Natural killer cell treated with Interleukin-12 subunit alpha and Interleukin-12 subunit beta and Interleukin-15 and Interleukin-18, amount 100 ng/mL, for 72 hours (primary cell): ENCODE measurements at regions not wholly inside any gene's neighbourhood (a gene's known extent, or its start where the extent isn't known, plus 50 kb on each side); places are given as distances from the start of the nearest gene placed in this dataset.
"Not testable (repeated sequence)": the region's sequence is repeated elsewhere in the genome, so short reads cannot be mapped to it uniquely, and the experiment has no call there.

Experiments
- ATAC-seq, 2 donors: fragments of 150-1000 bp; cut with Tn5 transposase in 1 of 2; sonication (Bioruptor Pico), chemical (Tn5 transposase) in 1 of 2; 2 replicates each; pipeline ENCODE4 v1.10.0; 2021
- DNase-seq: peaks from one replicate; pipeline ENCODE4 v3.0.0; 2022; ENCODE audit warnings: low spot score
- H3K27ac Mint-ChIP-seq, 2 donors: 1 replicate in 1 of 2; 2 replicates in 1 of 2; pipeline ENCODE4 v1.8.0; 2022; ENCODE audit warnings: mixed read lengths in 2 of 2, mild to moderate bottlenecking in 1 of 2, moderate library complexity in 1 of 2
- H3K27me3 Mint-ChIP-seq, 2 donors: 1 replicate in 1 of 2; 2 replicates in 1 of 2; pipeline ENCODE4 v1.8.0; 2022; ENCODE audit warnings: mixed read lengths in 2 of 2
- H3K36me3 Mint-ChIP-seq: one replicate; pipeline ENCODE4 v1.8.0; 2022; ENCODE audit warnings: mixed read lengths
- H3K4me1 Mint-ChIP-seq, 2 donors: 1 replicate in 1 of 2; 2 replicates in 1 of 2; pipeline ENCODE4 v1.8.0; 2022; ENCODE audit warnings: low read depth in 2 of 2, mixed read lengths in 2 of 2, mild to moderate bottlenecking in 1 of 2
- H3K4me3 Mint-ChIP-seq: one replicate; pipeline ENCODE4 v1.8.0; 2022; ENCODE audit warnings: mixed read lengths
- H3K9me3 Mint-ChIP-seq: 2 replicates; pipeline ENCODE4 v1.8.0; 2022; ENCODE audit warnings: mixed read lengths

- not testable (repeated sequence) for H3K36me3 Mint-ChIP-seq, ATAC-seq, H3K4me1 Mint-ChIP-seq, H3K27me3 Mint-ChIP-seq, DNase-seq, H3K4me3 Mint-ChIP-seq, H3K27ac Mint-ChIP-seq
- H3K9me3 Mint-ChIP-seq: peaks cover 12% of the 10 kb centered on the region
Observed at GRCh38 chr10:109595356-109595755, 328.0 kb downstream of the XPNPEP1 start.

- Mint-ChIP-seq H3K36me3 (no peaks in the 10 kb centered on the region), H3K27ac (no peak overlapping the region), H3K27me3 (peaks cover 0 to 3% of the 10 kb centered on the region in 2 donors), H3K4me3 (no peak overlapping the region), H3K9me3 (peaks cover 15% of the 10 kb centered on the region), H3K4me1 (no peaks in the 10 kb centered on the region)
- ATAC-seq (no peak), DNase-seq (no peak)
Observed at GRCh38 chr10:109593682-109594081, 329.6 kb downstream of the XPNPEP1 start.

DNA sequence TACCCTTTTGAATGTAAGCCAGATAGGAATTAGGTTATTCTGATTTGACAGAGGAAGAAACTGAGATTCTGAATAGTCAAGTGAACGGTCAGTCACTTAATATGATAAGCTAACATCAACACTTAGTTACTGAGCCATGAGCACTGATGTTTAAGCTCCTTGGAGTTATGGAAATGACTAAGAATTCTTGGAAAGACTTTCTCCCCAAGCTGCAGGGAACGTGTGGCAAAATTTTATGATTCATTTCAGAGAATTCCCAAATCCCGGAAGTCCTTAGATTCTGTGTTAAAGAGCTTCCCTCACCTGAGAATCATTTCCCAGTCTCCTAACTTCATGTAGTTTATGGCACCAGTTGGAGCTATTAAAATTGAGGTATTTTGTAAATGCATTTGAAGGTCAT lies 330.9 kb downstream of the XPNPEP1 start:
- H3K27ac Mint-ChIP-seq: no peak overlapping the region
- DNase-seq (no peak), ATAC-seq (no peak)
- no peaks in the 10 kb centered on the region for H3K36me3 Mint-ChIP-seq
- no peaks in the 10 kb centered on the region for H3K27me3 Mint-ChIP-seq
- H3K9me3 Mint-ChIP-seq: peaks cover 12% of the 10 kb centered on the region
- H3K4me1 Mint-ChIP-seq: no peaks in the 10 kb centered on the region
- no peak overlapping the region for H3K4me3 Mint-ChIP-seq

- Mint-ChIP-seq H3K36me3 (no peaks in the 10 kb centered on the region), H3K4me3 (no peak overlapping the region), H3K9me3 (peaks cover 12% of the 10 kb centered on the region), H3K27me3 (no peaks in the 10 kb centered on the region), H3K4me1 (no peaks in the 10 kb centered on the region), H3K27ac (no peak overlapping the region)
- DNase-seq (no peak), ATAC-seq (no peak)
Observed at GRCh38 chr10:109591601-109592000, 331.7 kb downstream of the XPNPEP1 start.

- H3K4me3 Mint-ChIP-seq: no peak overlapping the region
- ATAC-seq (no peak), DNase-seq (no peak)
- peaks cover 9% of the 10 kb centered on the region for H3K9me3 Mint-ChIP-seq
- no peaks in the 10 kb centered on the region for H3K27me3 Mint-ChIP-seq
- H3K4me1 Mint-ChIP-seq: no peaks in the 10 kb centered on the region
- no peaks in the 10 kb centered on the region for H3K36me3 Mint-ChIP-seq
- H3K27ac Mint-ChIP-seq: no peak overlapping the region
Observed at GRCh38 chr10:109588259-109588658, 335.1 kb downstream of the XPNPEP1 start.

GRCh38 chr10:109587366-109587765 lies 335.9 kb downstream of the XPNPEP1 start:
- Mint-ChIP-seq H3K4me1 (no peaks in the 10 kb centered on the region), H3K4me3 (no peak overlapping the region), H3K36me3 (no peaks in the 10 kb centered on the region), H3K9me3 (peaks cover 9% of the 10 kb centered on the region), H3K27me3 (no peaks in the 10 kb centered on the region), H3K27ac (no peak overlapping the region)
- no peak for ATAC-seq
- DNase-seq: no peak

DNA sequence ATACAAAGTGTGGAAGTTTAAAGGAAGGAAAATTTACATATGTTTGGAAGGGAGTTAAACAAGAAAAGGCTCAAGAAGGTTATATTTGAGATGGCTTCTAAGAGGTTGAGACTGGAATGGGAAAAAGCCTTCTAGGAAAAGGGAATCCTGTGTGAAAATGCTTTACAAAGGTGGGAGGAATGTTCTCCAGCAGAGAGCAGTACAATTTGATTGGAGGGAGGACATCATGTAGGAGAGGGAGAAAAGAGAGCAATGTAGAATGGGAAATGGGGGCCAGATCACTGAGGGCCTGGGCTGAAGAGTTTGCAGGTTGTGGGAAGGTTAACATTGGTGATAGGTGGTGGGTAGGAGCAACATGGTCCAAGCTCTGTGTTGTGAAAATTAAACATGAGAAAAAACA lies 366.9 kb downstream of the XPNPEP1 start:
- Mint-ChIP-seq H3K27me3 (no peaks in the 10 kb centered on the region), H3K9me3 (peaks cover 12% of the 10 kb centered on the region), H3K36me3 (no peaks in the 10 kb centered on the region), H3K27ac (no peak overlapping the region), H3K4me3 (no peak overlapping the region), H3K4me1 (no peaks in the 10 kb centered on the region)
- DNase-seq: no peak
- ATAC-seq: no peak

DNA sequence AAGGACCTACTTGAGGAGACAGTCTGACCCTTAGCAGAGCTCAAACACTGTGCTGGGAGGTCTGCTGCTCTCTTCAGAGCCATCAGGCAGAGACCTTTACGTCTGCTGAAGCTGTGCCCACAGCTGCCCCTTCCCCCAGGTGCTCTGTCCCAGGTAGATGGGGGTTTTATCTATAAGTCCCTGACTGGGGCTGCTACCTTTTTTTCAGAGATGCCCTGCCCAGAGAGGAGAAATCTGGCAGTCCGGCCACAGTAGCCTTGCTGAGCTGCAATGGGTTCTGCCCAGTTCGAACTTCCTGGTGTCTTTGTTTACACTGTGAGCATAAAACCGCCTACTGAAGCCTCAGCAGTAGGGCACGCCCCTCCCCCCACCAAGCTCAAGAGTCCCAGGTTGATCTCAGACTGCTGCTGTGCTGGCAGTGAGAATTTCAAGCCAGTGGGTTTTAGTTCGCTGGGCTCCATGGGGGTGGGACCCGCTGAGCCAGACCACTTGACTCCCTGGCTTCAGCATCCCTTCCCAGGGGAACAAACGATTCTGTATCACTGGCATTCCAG lies 381.2 kb downstream of the XPNPEP1 start:
- peaks cover 12% of the 10 kb centered on the region for H3K9me3 Mint-ChIP-seq
- H3K27ac Mint-ChIP-seq, H3K4me1 Mint-ChIP-seq, DNase-seq, H3K36me3 Mint-ChIP-seq, H3K4me3 Mint-ChIP-seq, ATAC-seq, H3K27me3 Mint-ChIP-seq: not testable (repeated sequence)

- Mint-ChIP-seq H3K36me3 (no peaks in the 10 kb centered on the region), H3K4me3 (no peak overlapping the region), H3K9me3 (peaks cover 20% of the 10 kb centered on the region), H3K27ac (no peak overlapping the region), H3K4me1 (no peaks in the 10 kb centered on the region), H3K27me3 (no peaks in the 10 kb centered on the region)
- no peak for DNase-seq
- ATAC-seq: no peak
Observed at GRCh38 chr10:109534193-109534592, 389.1 kb downstream of the XPNPEP1 start.

DNA sequence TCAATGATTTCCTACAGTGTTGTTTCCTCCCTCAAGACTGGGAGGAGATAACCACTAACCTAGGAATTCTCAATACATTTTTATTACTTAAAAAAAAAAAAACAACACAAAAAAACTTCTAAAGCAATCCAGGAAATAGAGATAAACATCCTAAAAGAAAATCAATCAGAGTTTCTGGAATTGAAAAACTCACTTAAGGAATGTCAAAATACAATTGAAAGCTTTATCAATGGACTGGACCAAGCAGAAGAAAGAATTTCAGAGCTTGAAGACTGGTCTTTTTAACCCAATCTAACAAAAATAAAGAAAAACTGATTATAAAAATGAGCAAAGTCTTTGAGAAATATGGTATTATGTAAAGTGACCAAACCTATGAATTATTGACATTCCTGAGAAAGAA lies 394.1 kb downstream of the XPNPEP1 start:
- Mint-ChIP-seq H3K9me3 (peaks cover 20% of the 10 kb centered on the region), H3K27ac (no peak overlapping the region), H3K36me3 (no peaks in the 10 kb centered on the region), H3K27me3 (no peaks in the 10 kb centered on the region), H3K4me3 (no peak overlapping the region), H3K4me1 (no peaks in the 10 kb centered on the region)
- no peak for DNase-seq
- ATAC-seq: no peak

- no peak for ATAC-seq
- no peak overlapping the region for H3K27ac Mint-ChIP-seq
- no peak for DNase-seq
- no peak overlapping the region for H3K4me3 Mint-ChIP-seq
- no peaks in the 10 kb centered on the region for H3K27me3 Mint-ChIP-seq
- H3K36me3 Mint-ChIP-seq: no peaks in the 10 kb centered on the region
- H3K9me3 Mint-ChIP-seq: peaks cover 23% of the 10 kb centered on the region
- no peaks in the 10 kb centered on the region for H3K4me1 Mint-ChIP-seq
Observed at GRCh38 chr10:109517748-109518147, 405.6 kb downstream of the XPNPEP1 start.

DNA sequence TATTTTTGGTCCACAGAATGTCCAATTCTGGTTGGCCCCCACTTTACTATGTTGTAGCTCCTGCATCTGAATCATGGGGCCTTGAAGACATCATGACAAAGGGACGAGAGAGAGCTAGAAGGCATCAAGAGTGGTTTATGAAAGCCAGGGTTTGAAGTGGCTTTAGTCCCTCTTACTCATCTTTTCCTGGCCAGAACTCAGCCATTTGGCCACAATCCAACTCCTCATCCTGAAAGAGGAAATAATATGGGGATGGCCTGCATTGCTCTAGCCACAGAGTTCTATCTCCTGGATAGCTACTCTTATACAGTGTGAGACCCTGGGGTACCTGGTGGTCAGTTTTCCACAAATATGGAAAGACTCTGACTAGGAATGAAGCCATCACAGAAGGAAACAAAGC lies 418.9 kb downstream of the XPNPEP1 start:
- Mint-ChIP-seq H3K27ac (no peak overlapping the region), H3K27me3 (no peaks in the 10 kb centered on the region), H3K9me3 (peaks cover 7% of the 10 kb centered on the region), H3K36me3 (no peaks in the 10 kb centered on the region), H3K4me1 (no peaks in the 10 kb centered on the region), H3K4me3 (no peak overlapping the region)
- no peak for ATAC-seq
- no peak for DNase-seq

- peaks cover 13% of the 10 kb centered on the region for H3K9me3 Mint-ChIP-seq
- no peaks in the 10 kb centered on the region for H3K27me3 Mint-ChIP-seq
- H3K27ac Mint-ChIP-seq: no peak overlapping the region
- DNase-seq: no peak
- H3K36me3 Mint-ChIP-seq: no peaks in the 10 kb centered on the region
- H3K4me3 Mint-ChIP-seq: no peak overlapping the region
- ATAC-seq: no peak
- H3K4me1 Mint-ChIP-seq: no peaks in the 10 kb centered on the region
Observed at GRCh38 chr10:109487691-109488090, 435.6 kb downstream of the XPNPEP1 start.

DNA sequence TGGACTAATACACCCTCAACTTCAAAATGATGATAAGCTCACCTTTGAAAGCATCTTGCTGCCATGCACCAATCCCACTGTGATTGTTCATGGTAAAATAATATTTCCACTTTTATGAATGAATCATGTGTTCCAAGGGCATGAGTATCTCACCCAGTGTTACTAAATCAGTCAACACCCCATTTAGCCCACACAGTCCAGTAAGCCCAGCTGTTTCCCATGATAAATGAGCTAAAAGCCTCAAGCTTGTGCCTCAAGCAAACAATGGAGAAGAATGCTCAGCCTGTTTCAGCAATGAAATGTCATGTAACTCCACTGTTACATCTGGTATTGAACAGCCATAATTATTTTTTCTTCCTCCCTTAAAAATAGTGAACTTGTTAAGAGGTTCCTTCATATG lies 442.5 kb downstream of the XPNPEP1 start:
- Mint-ChIP-seq H3K9me3 (peaks cover 5% of the 10 kb centered on the region), H3K36me3 (no peaks in the 10 kb centered on the region), H3K27ac (no peak overlapping the region), H3K27me3 (no peaks in the 10 kb centered on the region), H3K4me3 (no peak overlapping the region), H3K4me1 (no peaks in the 10 kb centered on the region)
- DNase-seq (no peak), ATAC-seq (no peak)

DNA sequence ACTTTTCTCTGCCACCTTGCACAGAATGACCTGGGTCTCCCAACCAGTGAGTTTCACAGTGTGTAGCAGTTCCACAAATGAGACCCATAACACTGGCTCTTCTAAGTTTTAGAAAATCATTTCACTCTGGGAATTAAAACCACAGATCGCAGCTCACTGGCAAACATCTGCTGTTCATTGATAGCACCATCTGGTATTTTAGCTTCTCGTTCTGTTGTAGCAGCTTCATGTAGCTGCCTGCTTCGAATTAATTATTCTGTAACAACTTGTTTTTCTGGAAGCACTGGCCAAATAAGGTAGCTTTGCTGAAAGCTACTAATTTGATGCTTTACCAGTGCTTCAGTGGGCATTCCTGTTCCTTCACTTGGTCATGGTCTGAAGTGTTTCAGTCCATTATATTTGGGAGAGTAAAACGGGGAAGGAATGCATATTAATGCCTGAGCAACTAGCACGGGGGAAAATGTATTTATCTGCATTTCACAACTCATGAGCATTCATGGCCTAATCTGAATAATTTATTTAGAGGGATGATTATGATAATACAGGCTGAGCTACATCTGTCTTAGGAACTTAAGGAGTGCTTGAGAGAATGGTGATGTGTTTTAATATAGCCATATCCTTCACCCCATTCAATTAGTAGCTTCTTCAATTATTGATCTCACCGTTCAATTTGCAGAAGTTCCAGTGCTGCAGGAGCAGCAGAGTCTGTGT lies 447.4 kb downstream of the XPNPEP1 start:
- Mint-ChIP-seq H3K27me3 (no peaks in the 10 kb centered on the region), H3K4me3 (no peak overlapping the region), H3K27ac (no peak overlapping the region), H3K36me3 (no peaks in the 10 kb centered on the region), H3K9me3 (peaks cover 3% of the 10 kb centered on the region), H3K4me1 (no peaks in the 10 kb centered on the region)
- ATAC-seq (no peak), DNase-seq (no peak)
